Fibroblast of lung (primary cell): ENCODE measurements at regions not wholly inside any gene's neighbourhood (a gene's known extent, or its start where the extent isn't known, plus 50 kb on each side); places are given as distances from the start of the nearest gene placed in this dataset.

Source experiments
- CTCF ChIP-seq, 2 donors: IDR thresholded peaks in 1 of 2; conservative IDR thresholded peaks in 1 of 2; 1 replicate in 1 of 2; 2 replicates in 1 of 2; pipeline ENCODE4 v1.5.1; 2011 to 2012; ENCODE audit warnings: low read length in 2 of 2, control low read depth in 1 of 2, inconsistent platforms in 1 of 2, low read depth in 1 of 2, mild to moderate bottlenecking in 1 of 2
- EZH2 ChIP-seq: IDR thresholded peaks from 2 replicates; pipeline ENCODE4 v1.5.1; 2012; ENCODE audit warnings: low read length, control low read depth, mild to moderate bottlenecking; ENCODE audit errors: missing control alignments

- TF ChIP-seq CTCF (conservative IDR thresholded peaks at IDR 0.05 in 1 of 2, IDR thresholded peaks at IDR 0.05 in 1 of 2; ENCODE audit: low read depth in 1 of 2, low read length in 2 of 2), result no peak
- no peak for TF ChIP-seq EZH2
Observed at GRCh38 chr6:154605178-154605881, 94.8 kb upstream of the CNKSR3 start.
